Spleen (tissue), 11 donors: ENCODE measurements at regions not wholly inside any gene's neighbourhood (a gene's known extent, or its start where the extent isn't known, plus 50 kb on each side); places are given as distances from the start of the nearest gene placed in this dataset.

Source experiments
- DNase-seq: peaks from one replicate; pipeline ENCODE4 v3.0.0-alpha.2; 2020
- H3K27ac ChIP-seq, 8 donors: fragments of 200-600 bp; sonication (generic) in 7 of 8; 1 replicate in 4 of 8; 2 replicates in 4 of 8; pipeline versions ENCODE4 v1.5.0 to v1.8.0; 2016 to 2021; ENCODE audit warnings: inconsistent platforms in 4 of 8, mild to moderate bottlenecking in 4 of 8, moderate library complexity in 1 of 8
- H3K27me3 ChIP-seq, 7 donors: fragments of 200-600 bp; sonication (generic) in 6 of 7; replicated peaks in 1 of 7; 1 replicate in 4 of 7; 2 replicates in 3 of 7; pipeline versions ENCODE4 v1.5.0 to v1.8.0; 2016 to 2021; ENCODE audit warnings: inconsistent platforms in 3 of 7, mild to moderate bottlenecking in 1 of 7
- H3K36me3 ChIP-seq, 6 donors: fragments of 200-600 bp; sonication (generic) in 5 of 6; 1 replicate in 4 of 6; 2 replicates in 2 of 6; pipeline versions ENCODE4 v1.5.0 to v1.8.0; 2016 to 2021; ENCODE audit warnings: inconsistent platforms in 2 of 6
- H3K4me1 ChIP-seq, 6 donors: fragments of 200-600 bp; sonication (generic) in 5 of 6; 1 replicate in 3 of 6; 2 replicates in 3 of 6; pipeline versions ENCODE4 v1.5.0 to v1.8.0; 2016 to 2021; ENCODE audit warnings: inconsistent platforms in 3 of 6
- H3K4me3 ChIP-seq, 8 donors: fragments of 200-600 bp; sonication (generic) in 7 of 8; 1 replicate in 4 of 8; 2 replicates in 4 of 8; pipeline versions ENCODE4 v1.5.0 to v1.8.0; 2016 to 2021; ENCODE audit warnings: inconsistent platforms in 4 of 8, mild to moderate bottlenecking in 4 of 8, moderate library complexity in 2 of 8
- H3K9me3 ChIP-seq, 8 donors: fragments of 200-600 bp; sonication (generic) in 7 of 8; 1 replicate in 4 of 8; 2 replicates in 4 of 8; pipeline versions ENCODE4 v1.5.0 to v1.8.0; 2016 to 2021; ENCODE audit warnings: inconsistent platforms in 4 of 8
- CTCF ChIP-seq, 11 experiments: fragments of 200-600 bp in 7 of 11; fragments of 450-650 bp in 4 of 11; sonication (generic) in 4 of 11; IDR thresholded peaks in 8 of 11; conservative IDR thresholded peaks in 3 of 11; 1 replicate in 7 of 11; 2 replicates in 4 of 11; pipeline versions ENCODE4 v1.4.0 to v1.8.0; 2016 to 2021; ENCODE audit warnings: antibody characterized with exemption in 11 of 11, inconsistent platforms in 4 of 11, mild to moderate bottlenecking in 1 of 11
- POLR2A ChIP-seq, 3 donors: fragments of 450-650 bp; IDR thresholded peaks; one replicate each; pipeline ENCODE4 v1.5.1; 2017; ENCODE audit warnings: antibody characterized with exemption in 3 of 3, mild to moderate bottlenecking in 1 of 3
- POLR2AphosphoS5 ChIP-seq, 3 donors: sonication (generic); formaldehyde crosslinking; IDR thresholded peaks; one replicate each; pipeline ENCODE4 v1.5.1; 2017; ENCODE audit warnings: antibody characterized with exemption in 3 of 3
- WGBS, 5 donors: extraction: QIAGEN DNeasy Blood & Tissue Kit in 3 of 5; methylation state at CpG; one replicate each; pipeline versions ENCODE4 v1.1.5 to v1.1.7; 2013 to 2018; 5-methylcytosine and 5-hydroxymethylcytosine counted together
- intact Hi-C: fragments of 100-400 bp; cut with DNase I; formaldehyde crosslinking; loops from one replicate; pipeline ENCODE4 v1.15.0; 2023; ENCODE audit warnings: low total_unique reads
- donor health status: healthy with polysubstance abuse.
- donor health status: DM: no; HTN: no; CAD: no; lungs with moderate emphysema.
- donor health status: DM: no; HTN: no; CAD: no.
- donor health status: Bipolar disorder and iron deficiency.
- donor health status: healthy.
- donor health status: DM: no; HTN: no; CAD: no.
- donor health status: DM: yes; HTN: yes; CAD: no.

- Histone ChIP-seq H3K4me3 (no peak overlapping the region), H3K36me3 (no peaks in the 10 kb centered on the region), H3K27ac (no peak overlapping the region), H3K9me3 (no peaks in the 10 kb centered on the region), H3K27me3 (no peaks in the 10 kb centered on the region), H3K4me1 (no peaks in the 10 kb centered on the region)
- intact Hi-C loops = no loop called here
- WGBS, 5 donors = 77 to 93% (median 87%) methylated on average over 2 of the region's 2 CpGs
- TF ChIP-seq CTCF (IDR thresholded peaks at IDR 0.05 in 8 of 11, conservative IDR thresholded peaks at IDR 0.05 in 3 of 11) (no peak), POLR2AphosphoS5 (IDR thresholded peaks at IDR 0.05) (no peak), POLR2A (IDR thresholded peaks at IDR 0.05) (no peak)
- no peak for DNase-seq
These were observed 120.4 kb upstream of the DNAJC10 start for GRCh38 chr2:182595650-182596049.

- Histone ChIP-seq H3K36me3 (no peaks in the 10 kb centered on the region), H3K4me3 (no peak overlapping the region), H3K27me3 (no peaks in the 10 kb centered on the region), H3K4me1 (no peaks in the 10 kb centered on the region), H3K9me3 (no peaks in the 10 kb centered on the region), H3K27ac (no peak overlapping the region)
- WGBS, 5 donors = 74 to 82% (median 77%) methylated on average over 7 of the region's 7 CpGs
- TF ChIP-seq CTCF (IDR thresholded peaks at IDR 0.05 in 8 of 11, conservative IDR thresholded peaks at IDR 0.05 in 3 of 11) = no peak
- no peak for TF ChIP-seq POLR2A (IDR thresholded peaks at IDR 0.05)
- TF ChIP-seq POLR2AphosphoS5 (IDR thresholded peaks at IDR 0.05) = no peak
- DNase-seq = no peak
- intact Hi-C loops = no loop called here
These were observed 118.3 kb upstream of the DNAJC10 start for GRCh38 chr2:182597570-182598295.

GRCh38 chr2:182598626-182599025, 117.4 kb upstream of the DNAJC10 start:
- no peak for DNase-seq
- Histone ChIP-seq H3K27me3 (no peaks in the 10 kb centered on the region), H3K4me1 (no peaks in the 10 kb centered on the region), H3K4me3 (no peak overlapping the region), H3K27ac (no peak overlapping the region), H3K9me3 (no peaks in the 10 kb centered on the region), H3K36me3 (no peaks in the 10 kb centered on the region)
- intact Hi-C loops = no loop called here
- TF ChIP-seq CTCF (IDR thresholded peaks at IDR 0.05 in 8 of 11, conservative IDR thresholded peaks at IDR 0.05 in 3 of 11) (no peak), POLR2AphosphoS5 (IDR thresholded peaks at IDR 0.05) (no peak), POLR2A (IDR thresholded peaks at IDR 0.05) (no peak)
- 84 to 96% (median 91%) methylated on average over 5 of the region's 5 CpGs for WGBS, 5 donors

GRCh38 chr2:182605166-182605565, 110.9 kb upstream of the DNAJC10 start:
- no peak for DNase-seq
- Histone ChIP-seq H3K27ac (no peak overlapping the region), H3K4me1 (no peaks in the 10 kb centered on the region), H3K27me3 (no peaks in the 10 kb centered on the region), H3K9me3 (peaks cover 0 to 7% (median 0%) of the 10 kb centered on the region in 8 donors), H3K36me3 (no peaks in the 10 kb centered on the region), H3K4me3 (no peak overlapping the region)
- TF ChIP-seq POLR2A (IDR thresholded peaks at IDR 0.05) = no peak
- TF ChIP-seq POLR2AphosphoS5 (IDR thresholded peaks at IDR 0.05) = no peak
- 92 to 98% (median 94%) methylated on average over 4 of the region's 4 CpGs for WGBS, 5 donors
- intact Hi-C loops = no loop called here
